ENCODE measurements at regions not wholly inside any gene's neighbourhood (a gene's known extent, or its start where the extent isn't known, plus 50 kb on each side); places are given as distances from the start of the nearest gene placed in this dataset.
"Not testable (repeated sequence)": the region's sequence is repeated elsewhere in the genome, so short reads cannot be mapped to it uniquely, and the experiment has no call there.

DNA sequence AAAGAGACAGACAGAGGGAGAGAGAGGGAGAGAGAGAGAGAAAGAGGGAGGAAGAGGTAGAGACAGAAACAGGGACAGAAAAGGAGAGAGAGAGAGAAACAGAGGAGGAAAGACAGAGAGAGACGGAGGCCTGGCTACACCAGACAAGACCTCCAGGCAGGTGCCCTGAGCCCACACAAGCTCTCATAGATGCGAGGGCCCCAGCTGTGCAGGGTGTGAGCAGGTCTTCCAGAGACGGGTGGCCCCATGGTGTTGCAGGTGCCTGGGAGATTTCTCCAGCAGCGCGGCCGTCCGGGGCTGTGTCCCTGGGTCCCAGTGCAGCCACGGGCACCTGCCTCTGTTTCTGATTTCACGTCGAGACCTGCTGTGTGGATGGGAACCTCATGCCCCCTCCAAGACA is 253.0 kb downstream of the SHOX start:
- Histone ChIP-seq H4K20me1 (ENCODE audit: control insufficient read depth, insufficient read depth, low read depth, low read length) (no peaks in the 10 kb centered on the region), H3K79me2 (ENCODE audit: control insufficient read depth, low read length) (no peaks in the 10 kb centered on the region), H3K9me2 (replicated peaks; ENCODE audit: control insufficient read depth, low read length) (no peaks in the 10 kb centered on the region), H3K4me1 (ENCODE audit: control insufficient read depth, low read length) (no peaks in the 10 kb centered on the region), H3K27me3 (ENCODE audit: control insufficient read depth, low read length) (no peaks in the 10 kb centered on the region), H3K9me3 (ENCODE audit: control insufficient read depth, insufficient read depth, low read length) (no peaks in the 10 kb centered on the region), H3K36me3 (ENCODE audit: control insufficient read depth, low read length) (no peaks in the 10 kb centered on the region), H3K27ac (ENCODE audit: low read depth, low read length) (no peak overlapping the region), H3F3A (ENCODE audit: control insufficient read depth, insufficient read depth) (no peaks in the 10 kb centered on the region), H3K4me3 (ENCODE audit: low read length) (no peak overlapping the region), H3K4me2 (ENCODE audit: low read length) (no peak overlapping the region)
- TF ChIP-seq EZH2phosphoT487 (IDR thresholded peaks at IDR 0.05; ENCODE audit: borderline replicate concordance, low read length), result no peak
- TF ChIP-seq, protein P1, sequence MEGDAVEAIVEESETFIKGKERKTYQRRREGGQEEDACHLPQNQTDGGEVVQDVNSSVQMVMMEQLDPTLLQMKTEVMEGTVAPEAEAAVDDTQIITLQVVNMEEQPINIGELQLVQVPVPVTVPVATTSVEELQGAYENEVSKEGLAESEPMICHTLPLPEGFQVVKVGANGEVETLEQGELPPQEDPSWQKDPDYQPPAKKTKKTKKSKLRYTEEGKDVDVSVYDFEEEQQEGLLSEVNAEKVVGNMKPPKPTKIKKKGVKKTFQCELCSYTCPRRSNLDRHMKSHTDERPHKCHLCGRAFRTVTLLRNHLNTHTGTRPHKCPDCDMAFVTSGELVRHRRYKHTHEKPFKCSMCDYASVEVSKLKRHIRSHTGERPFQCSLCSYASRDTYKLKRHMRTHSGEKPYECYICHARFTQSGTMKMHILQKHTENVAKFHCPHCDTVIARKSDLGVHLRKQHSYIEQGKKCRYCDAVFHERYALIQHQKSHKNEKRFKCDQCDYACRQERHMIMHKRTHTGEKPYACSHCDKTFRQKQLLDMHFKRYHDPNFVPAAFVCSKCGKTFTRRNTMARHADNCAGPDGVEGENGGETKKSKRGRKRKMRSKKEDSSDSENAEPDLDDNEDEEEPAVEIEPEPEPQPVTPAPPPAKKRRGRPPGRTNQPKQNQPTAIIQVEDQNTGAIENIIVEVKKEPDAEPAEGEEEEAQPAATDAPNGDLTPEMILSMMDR (IDR thresholded peaks at IDR 0.05; ENCODE audit: low read depth, low read length, poor library complexity, severe bottlenecking), result no peak

DNA sequence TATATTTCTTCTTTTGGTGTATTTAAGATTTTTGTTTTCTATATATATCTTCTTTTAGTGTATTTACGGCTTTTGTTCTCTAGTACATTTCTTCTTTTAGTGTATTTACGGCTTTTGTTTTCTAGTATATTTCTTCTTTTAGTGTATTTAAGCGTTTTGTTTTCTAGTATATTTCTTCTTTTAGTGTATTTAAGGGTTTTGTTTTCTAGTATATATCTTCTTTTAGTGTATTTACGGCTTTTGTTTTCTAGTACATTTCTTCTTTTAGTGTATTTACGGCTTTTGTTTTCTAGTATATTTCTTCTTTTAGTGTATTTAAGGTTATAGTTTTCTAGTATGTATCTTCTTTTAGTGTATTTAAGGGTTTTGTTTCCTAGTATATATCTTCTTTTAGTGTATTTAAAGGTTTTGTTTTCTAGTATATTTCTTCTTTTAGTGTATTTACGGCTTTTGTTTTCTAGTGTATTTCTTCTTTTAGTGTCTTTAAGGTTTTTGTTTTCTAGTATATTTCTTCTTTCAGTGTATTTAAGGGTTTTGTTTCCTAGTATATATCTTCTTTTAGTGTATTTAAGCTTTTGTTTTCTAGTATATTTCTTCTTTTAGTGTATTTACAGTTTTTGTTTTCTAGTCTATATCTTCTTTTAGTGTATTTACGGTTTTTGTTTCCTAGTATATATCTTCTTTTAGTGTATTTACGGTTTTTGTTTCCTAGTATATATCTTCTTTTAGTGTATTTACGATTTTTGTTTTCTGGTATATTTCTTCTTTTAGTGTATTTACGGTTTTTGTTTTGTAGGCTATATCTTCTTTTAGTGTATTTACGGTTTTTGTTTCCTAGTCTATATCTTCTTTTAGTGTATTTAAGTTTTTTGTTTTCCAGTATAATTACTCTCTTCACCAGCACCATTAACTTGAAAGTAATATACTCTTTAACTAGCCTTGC is 249.4 kb downstream of the SHOX start:
- H3K79me2 ChIP-seq (ENCODE audit: control insufficient read depth, low read length); H3K4me3 ChIP-seq (ENCODE audit: low read length); H3F3A ChIP-seq (ENCODE audit: control insufficient read depth, insufficient read depth); H3K9me2 ChIP-seq (replicated peaks; ENCODE audit: control insufficient read depth, low read length); H3K36me3 ChIP-seq (ENCODE audit: control insufficient read depth, low read length); H3K4me2 ChIP-seq (ENCODE audit: low read length); H3K27ac ChIP-seq (ENCODE audit: low read depth, low read length); H3K9me3 ChIP-seq (ENCODE audit: control insufficient read depth, insufficient read depth, low read length); H4K20me1 ChIP-seq (ENCODE audit: control insufficient read depth, insufficient read depth, low read depth, low read length); H3K27me3 ChIP-seq (ENCODE audit: control insufficient read depth, low read length); H3K4me1 ChIP-seq (ENCODE audit: control insufficient read depth, low read length): not testable (repeated sequence)

DNA sequence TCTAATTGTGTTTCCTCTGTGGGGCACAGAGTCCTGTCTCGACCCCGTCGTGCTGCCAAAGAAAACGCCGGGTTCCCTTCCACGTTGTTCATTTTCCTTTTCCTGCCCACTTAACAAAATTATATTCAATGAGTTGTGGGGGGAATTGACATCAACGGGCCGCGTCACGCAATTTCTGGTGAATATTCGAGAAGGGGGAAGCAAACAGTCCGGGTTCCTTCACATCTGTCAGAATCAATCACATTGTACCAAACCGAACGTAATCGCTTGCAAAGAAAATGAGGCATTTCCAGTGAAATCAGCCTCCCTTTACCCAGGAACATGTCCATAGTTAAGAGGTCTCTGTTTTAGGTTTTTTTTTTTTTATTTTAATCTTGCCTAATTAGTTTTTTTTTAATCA is 243.5 kb downstream of the SHOX start:
- Histone ChIP-seq H3K9me2 (replicated peaks; ENCODE audit: control insufficient read depth, low read length) (no peaks in the 10 kb centered on the region), H3K4me3 (ENCODE audit: low read length) (no peak overlapping the region), H3K4me1 (ENCODE audit: control insufficient read depth, low read length) (no peaks in the 10 kb centered on the region), H3K27ac (ENCODE audit: low read depth, low read length) (no peak overlapping the region), H3K36me3 (ENCODE audit: control insufficient read depth, low read length) (no peaks in the 10 kb centered on the region), H4K20me1 (ENCODE audit: control insufficient read depth, insufficient read depth, low read depth, low read length) (no peaks in the 10 kb centered on the region), H3K9me3 (ENCODE audit: control insufficient read depth, insufficient read depth, low read length) (peaks cover 7% of the 10 kb centered on the region; the same call in 1 of the 2 replicates), H3F3A (ENCODE audit: control insufficient read depth, insufficient read depth) (no peaks in the 10 kb centered on the region), H3K4me2 (ENCODE audit: low read length) (no peak overlapping the region), H3K27me3 (ENCODE audit: control insufficient read depth, low read length) (no peaks in the 10 kb centered on the region), H3K79me2 (ENCODE audit: control insufficient read depth, low read length) (no peaks in the 10 kb centered on the region)
- TF ChIP-seq, protein P1 (IDR thresholded peaks at IDR 0.05; ENCODE audit: low read depth, low read length, poor library complexity, severe bottlenecking), result no peak
- no peak for TF ChIP-seq EZH2phosphoT487 (IDR thresholded peaks at IDR 0.05; ENCODE audit: borderline replicate concordance, low read length)

DNA sequence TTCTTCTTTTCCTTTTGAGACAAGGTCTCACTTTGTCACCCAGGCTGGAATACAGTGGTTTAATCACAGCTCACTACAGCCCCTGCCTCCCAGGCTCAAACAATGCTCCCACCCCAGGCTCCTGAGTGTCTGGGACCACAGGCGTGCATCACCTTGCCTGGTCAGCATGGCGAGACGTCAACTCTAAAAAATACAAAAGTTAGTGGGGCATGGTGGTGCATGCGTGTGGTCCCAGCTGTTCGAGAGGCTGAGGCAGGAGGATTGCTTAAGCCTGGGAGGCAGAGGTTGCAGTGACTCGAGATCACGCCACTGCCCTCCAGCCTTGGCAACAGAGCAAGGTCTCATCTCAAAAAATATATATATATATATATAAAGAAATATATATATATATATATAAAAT is 242.4 kb downstream of the SHOX start:
- Histone ChIP-seq H3K79me2 (ENCODE audit: control insufficient read depth, low read length) (no peaks in the 10 kb centered on the region), H4K20me1 (ENCODE audit: control insufficient read depth, insufficient read depth, low read depth, low read length) (no peaks in the 10 kb centered on the region), H3K4me1 (ENCODE audit: control insufficient read depth, low read length) (no peaks in the 10 kb centered on the region), H3K9me2 (replicated peaks; ENCODE audit: control insufficient read depth, low read length) (no peaks in the 10 kb centered on the region), H3K36me3 (ENCODE audit: control insufficient read depth, low read length) (no peaks in the 10 kb centered on the region), H3F3A (ENCODE audit: control insufficient read depth, insufficient read depth) (no peaks in the 10 kb centered on the region), H3K27ac (ENCODE audit: low read depth, low read length) (no peak overlapping the region), H3K4me2 (ENCODE audit: low read length) (no peak overlapping the region), H3K9me3 (ENCODE audit: control insufficient read depth, insufficient read depth, low read length) (peaks cover 7% of the 10 kb centered on the region; the same call in 1 of the 2 replicates), H3K4me3 (ENCODE audit: low read length) (no peak overlapping the region), H3K27me3 (ENCODE audit: control insufficient read depth, low read length) (no peaks in the 10 kb centered on the region)
- no peak for TF ChIP-seq EZH2phosphoT487 (IDR thresholded peaks at IDR 0.05; ENCODE audit: borderline replicate concordance, low read length)
- TF ChIP-seq, protein P1 (IDR thresholded peaks at IDR 0.05; ENCODE audit: low read depth, low read length, poor library complexity, severe bottlenecking), result no peak

Measured in DOHH2 (cell line).